ENCODE measurements at regions not wholly inside any gene's neighbourhood (a gene's known extent, or its start where the extent isn't known, plus 50 kb on each side); places are given as distances from the start of the nearest gene placed in this dataset.

DNA sequence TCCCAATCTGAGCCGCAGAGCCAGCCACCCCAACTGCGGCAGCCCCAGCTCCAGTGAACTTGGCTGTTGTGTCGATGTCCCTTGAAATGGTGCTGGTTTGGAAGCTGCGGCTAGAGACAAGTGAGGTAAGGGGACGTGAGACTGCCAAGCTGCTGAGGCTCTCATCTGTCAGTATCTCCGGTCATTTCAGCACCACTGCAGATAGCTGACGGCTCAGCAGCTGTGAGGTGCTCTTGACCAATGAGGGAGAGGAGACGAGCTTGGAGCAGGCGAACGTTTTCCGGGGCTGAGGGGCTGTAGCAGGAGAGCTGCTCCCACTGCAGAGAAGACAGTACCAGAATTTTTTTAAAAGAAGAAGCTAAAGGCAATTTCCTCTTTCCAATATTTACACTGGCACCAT is 175.5 kb upstream of the CASK start:
- TF ChIP-seq, protein P1, sequence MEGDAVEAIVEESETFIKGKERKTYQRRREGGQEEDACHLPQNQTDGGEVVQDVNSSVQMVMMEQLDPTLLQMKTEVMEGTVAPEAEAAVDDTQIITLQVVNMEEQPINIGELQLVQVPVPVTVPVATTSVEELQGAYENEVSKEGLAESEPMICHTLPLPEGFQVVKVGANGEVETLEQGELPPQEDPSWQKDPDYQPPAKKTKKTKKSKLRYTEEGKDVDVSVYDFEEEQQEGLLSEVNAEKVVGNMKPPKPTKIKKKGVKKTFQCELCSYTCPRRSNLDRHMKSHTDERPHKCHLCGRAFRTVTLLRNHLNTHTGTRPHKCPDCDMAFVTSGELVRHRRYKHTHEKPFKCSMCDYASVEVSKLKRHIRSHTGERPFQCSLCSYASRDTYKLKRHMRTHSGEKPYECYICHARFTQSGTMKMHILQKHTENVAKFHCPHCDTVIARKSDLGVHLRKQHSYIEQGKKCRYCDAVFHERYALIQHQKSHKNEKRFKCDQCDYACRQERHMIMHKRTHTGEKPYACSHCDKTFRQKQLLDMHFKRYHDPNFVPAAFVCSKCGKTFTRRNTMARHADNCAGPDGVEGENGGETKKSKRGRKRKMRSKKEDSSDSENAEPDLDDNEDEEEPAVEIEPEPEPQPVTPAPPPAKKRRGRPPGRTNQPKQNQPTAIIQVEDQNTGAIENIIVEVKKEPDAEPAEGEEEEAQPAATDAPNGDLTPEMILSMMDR (IDR thresholded peaks at IDR 0.05), result no peak
- no peak for TF ChIP-seq POLR2A (IDR thresholded peaks at IDR 0.05)

Data from lower leg skin (tissue), 3 donors.